HAP-1 (cell line): ENCODE measurements at regions not wholly inside any gene's neighbourhood (a gene's known extent, or its start where the extent isn't known, plus 50 kb on each side); places are given as distances from the start of the nearest gene placed in this dataset.

ENCODE experiments used
- DNase-seq, 2 experiments: peaks; one replicate each; pipeline ENCODE4 v3.0.0-alpha.2; 2016 to 2020; ENCODE audit warnings: low spot score in 2 of 2
- H3K27me3 ChIP-seq: fragments of 250-450 bp; sonication (Bioruptor Pico); 2 replicates; pipeline ENCODE4 v1.5.1; 2020; ENCODE audit warnings: low read depth, mild to moderate bottlenecking, moderate library complexity
- H3K36me3 ChIP-seq: fragments of 250-450 bp; sonication (Bioruptor Pico); replicated peaks from 2 replicates; pipeline ENCODE4 v1.5.1; 2020; ENCODE audit warnings: mild to moderate bottlenecking
- H3K4me1 ChIP-seq: fragments of 250-450 bp; sonication (Bioruptor Pico); 2 replicates; pipeline ENCODE4 v1.5.1; 2020; ENCODE audit warnings: mild to moderate bottlenecking
- H3K4me3 ChIP-seq: fragments of 250-450 bp; sonication (Bioruptor Pico); 2 replicates; pipeline ENCODE4 v1.5.1; 2020; ENCODE audit warnings: mild to moderate bottlenecking, moderate library complexity
- H3K9me3 ChIP-seq: fragments of 250-450 bp; sonication (Bioruptor Pico); 2 replicates; pipeline ENCODE4 v1.5.1; 2020; ENCODE audit warnings: mild to moderate bottlenecking, moderate library complexity
- in situ Hi-C: fragments of 300-500 bp; cut with MboI; formaldehyde crosslinking; loops from 3 replicates; pipeline ENCODE4 v1.14.3; 2020; ENCODE audit warnings: low sequenced_read_pairs, inconsistent platforms, mixed read lengths

DNA sequence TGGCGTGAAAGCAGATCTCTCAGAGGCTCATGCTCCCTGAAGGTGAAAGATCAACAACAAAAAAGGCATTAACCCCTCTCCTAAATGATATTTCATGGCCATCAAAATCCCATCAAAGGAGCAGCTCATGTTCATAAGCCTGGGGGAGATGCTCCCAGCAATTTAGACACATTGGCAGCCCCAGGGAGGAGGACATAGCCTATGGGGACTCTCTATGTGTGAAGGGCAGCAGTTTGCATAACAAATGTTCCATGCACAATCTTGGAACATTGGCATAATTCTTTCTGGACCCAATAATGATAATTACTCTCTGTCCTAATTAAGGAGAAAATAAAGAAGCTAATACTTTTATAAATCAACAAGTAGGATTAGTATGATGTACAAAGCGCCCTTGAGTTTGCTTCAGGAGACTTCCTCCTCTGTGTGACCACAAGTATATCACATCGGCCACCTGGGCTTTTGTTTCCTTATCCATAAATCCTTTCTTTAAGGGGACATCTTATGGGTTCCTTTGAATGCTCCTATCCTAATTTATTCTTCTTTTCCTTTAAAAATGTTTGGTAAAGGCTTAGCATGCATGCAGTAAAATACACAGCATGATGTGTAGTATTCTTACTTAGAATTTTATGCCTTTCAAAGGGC lies 161.9 kb upstream of the PLEKHG7 start:
- Histone ChIP-seq H3K27me3 (no peaks in the 10 kb centered on the region), H3K4me1 (no peaks in the 10 kb centered on the region)
- in situ Hi-C loops, result no loop called here

DNA sequence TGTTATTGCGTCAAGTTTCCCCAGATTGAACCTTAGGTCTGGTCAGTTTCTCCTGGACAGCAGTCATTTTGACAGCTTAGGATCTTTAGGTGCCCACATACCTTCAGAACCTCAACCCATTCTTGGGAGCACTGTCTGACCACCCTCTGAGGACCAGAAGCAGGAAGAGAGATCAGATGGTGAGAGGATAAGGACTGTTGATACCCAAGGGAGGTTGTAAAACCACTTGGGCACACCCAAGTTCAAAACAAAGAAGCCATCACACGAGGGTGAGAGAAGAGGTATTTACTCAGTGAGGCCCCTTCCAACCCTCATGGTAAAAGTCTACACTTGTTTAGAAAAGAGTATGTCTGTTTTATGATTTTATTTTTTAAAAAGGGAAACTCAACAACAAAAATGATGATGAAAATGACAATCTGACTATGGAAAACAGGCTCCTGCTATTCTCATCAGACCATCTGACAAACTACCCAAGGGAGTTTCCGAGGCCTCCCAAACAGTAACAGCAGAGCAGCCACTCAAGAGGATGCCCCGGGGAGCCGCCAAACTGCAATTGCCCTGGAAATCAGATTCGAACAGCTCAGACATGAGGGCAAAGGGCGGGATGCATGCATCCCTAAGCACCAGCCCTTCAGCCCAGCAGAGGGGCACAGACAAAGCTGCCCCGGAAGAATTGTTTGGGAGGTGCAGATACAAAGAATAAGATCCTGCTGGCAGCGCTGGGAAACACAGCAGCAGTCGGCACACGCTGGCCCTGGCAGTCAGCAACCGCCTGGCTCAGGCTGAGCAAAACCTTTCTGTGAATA lies 162.6 kb upstream of the PLEKHG7 start:
- in situ Hi-C loops, result no loop called here
- no peaks in the 10 kb centered on the region for H3K27me3 ChIP-seq
- peak in 1 of 2 experiments; percentile 7 for DNase-seq
- H3K9me3 ChIP-seq, result no peaks in the 10 kb centered on the region
- H3K4me3 ChIP-seq, result no peak overlapping the region
- no peaks in the 10 kb centered on the region for H3K36me3 ChIP-seq
- no peaks in the 10 kb centered on the region for H3K4me1 ChIP-seq

More for the DNA sequence above, 161.9 kb upstream of the PLEKHG7 start:
- no peaks in the 10 kb centered on the region for H3K36me3 ChIP-seq
- H3K4me3 ChIP-seq, result no peak overlapping the region
- no peaks in the 10 kb centered on the region for H3K9me3 ChIP-seq
- no peak for DNase-seq

DNA sequence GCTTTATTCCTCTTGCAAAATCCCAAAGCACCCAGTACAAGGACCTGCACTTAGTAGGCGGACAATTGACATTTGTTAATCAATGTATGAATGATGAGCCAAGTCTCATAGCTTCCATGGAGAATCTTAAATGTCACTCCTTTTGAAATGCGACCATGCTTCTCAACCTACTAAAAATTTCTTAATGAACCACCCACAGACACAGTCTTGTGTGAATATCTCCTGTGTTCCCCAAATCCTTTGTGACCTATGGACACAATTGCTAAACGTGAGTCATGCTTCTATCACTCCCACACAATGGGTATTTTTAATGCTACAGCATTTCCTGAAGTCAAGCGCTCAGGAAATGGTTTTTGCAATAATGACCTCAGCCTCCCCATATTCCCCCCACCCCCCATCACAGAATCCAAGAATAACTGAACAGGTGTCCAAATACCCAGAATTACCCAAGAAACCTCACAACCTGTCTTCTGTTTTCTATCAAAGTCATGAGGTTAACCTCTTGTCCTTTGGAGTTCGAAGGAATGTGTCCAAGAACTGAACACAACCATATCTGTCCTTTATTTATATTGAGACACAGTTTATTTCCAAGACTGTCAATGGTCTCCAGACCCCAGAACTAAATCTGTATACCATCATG lies 163.6 kb upstream of the PLEKHG7 start:
- no peak for DNase-seq
- H3K36me3 ChIP-seq, result no peaks in the 10 kb centered on the region
- H3K4me3 ChIP-seq, result no peak overlapping the region
- H3K27me3 ChIP-seq, result no peaks in the 10 kb centered on the region
- in situ Hi-C loops, result no loop called here
- H3K4me1 ChIP-seq, result no peaks in the 10 kb centered on the region
- H3K9me3 ChIP-seq, result no peaks in the 10 kb centered on the region

DNA sequence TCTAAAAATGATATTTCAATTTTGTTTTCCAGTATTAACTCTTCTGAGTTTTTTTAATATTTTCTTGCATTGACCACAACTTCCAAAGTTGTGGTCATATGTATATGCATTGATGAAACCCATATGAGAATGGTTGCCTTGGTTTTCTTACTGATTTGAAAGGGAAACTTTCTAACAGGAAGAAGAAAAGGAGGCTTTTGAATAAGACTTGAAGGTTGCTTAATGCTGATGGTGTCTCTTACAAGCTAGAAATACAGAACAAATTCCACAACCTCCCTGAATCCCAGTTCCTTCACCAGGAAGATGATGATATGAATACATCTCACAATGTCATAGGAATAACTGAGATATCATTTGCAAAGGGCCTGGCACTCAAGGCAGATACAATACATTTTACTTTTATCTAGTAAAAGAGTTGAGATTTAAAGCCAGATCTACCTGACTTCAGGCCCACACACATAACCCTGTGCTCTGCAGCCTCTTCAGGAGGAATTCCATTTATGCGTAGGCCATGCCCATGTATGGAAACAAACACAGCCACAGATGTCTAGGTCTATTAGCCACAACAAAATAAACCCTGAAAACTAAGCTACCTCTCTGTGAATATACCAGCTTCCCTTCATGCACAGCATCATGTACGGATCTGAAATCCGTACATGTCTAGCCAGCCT lies 165.4 kb upstream of the PLEKHG7 start:
- in situ Hi-C loops, result no loop called here

DNA sequence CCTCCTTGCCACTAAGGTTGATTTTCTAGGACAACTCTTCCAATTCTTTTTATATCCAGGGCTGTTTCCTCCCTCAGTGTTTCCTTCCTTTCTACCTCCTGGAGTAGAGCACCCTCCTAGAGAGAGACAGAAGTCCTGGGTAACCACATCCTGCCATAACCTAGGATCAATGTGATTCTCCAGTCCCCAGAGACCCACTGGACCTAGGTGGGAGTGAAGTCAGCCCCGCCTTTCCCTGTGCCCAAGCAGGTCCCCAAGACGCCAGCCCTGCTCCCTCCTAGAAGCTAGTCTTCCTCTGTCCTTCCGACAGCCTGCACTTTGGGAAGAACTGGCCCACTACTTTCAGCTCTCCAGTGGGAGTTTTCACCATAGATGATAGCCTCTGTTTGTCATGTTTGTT lies 166.8 kb upstream of the PLEKHG7 start:
- in situ Hi-C loops, result no loop called here

More for the DNA sequence above, 165.4 kb upstream of the PLEKHG7 start:
- Histone ChIP-seq H3K9me3 (no peaks in the 10 kb centered on the region), H3K4me3 (no peak overlapping the region), H3K4me1 (no peaks in the 10 kb centered on the region), H3K27me3 (no peaks in the 10 kb centered on the region), H3K36me3 (no peaks in the 10 kb centered on the region)
- DNase-seq, result no peak

DNA sequence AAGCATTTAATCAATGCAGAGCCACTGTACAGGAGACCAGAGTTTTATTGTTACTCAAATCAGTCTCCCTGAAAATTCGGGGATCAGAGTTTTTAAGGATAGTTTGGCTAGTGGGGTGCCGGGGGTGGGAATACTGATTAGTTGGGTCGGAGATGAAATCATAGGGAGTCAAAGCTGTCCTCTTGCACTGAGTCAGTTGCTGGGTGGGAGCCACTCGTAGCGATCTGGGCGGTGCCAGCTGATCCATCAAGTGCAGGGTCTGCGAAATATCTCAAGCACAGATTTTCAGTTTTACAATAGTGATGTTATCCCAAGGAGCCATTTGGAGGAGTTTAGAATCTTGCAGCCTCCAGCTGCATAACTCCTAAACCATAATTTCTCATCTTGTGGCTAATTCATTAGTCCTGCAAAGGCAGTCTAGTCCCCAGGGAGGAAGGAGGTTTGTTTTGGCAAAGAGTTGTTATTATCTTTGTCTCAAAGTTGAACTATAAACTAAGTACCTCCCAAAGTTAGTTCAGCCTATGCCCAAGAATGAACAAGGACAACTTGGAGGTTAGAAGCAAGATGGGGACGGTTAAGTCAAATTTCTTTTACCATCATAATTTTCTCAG lies 169.4 kb upstream of the PLEKHG7 start:
- in situ Hi-C loops, result no loop called here

More for the DNA sequence above, 166.8 kb upstream of the PLEKHG7 start:
- Histone ChIP-seq H3K4me1 (no peaks in the 10 kb centered on the region), H3K36me3 (no peaks in the 10 kb centered on the region), H3K4me3 (no peak overlapping the region), H3K27me3 (peaks cover 3% of the 10 kb centered on the region; the same call in 1 of the 2 replicates), H3K9me3 (no peaks in the 10 kb centered on the region)
- DNase-seq, result no peak

DNA sequence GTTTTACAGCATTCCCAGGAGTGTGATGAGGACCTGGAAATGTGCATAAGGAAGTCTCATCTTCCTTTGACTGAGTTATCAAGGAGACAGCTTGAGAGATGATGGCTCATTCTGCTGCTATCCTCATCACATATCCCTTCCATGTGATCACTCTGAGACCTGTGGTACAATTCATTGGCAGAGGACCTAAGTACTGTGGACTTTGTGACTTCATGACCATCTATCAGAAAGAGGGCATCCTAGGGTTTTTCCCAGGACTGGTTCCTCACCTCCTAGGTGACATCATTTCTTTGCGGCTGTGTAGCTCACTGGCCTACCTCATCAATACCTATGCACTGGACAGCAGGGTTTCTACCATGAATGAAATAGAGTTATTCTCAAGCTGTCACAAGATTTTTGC lies 172.1 kb upstream of the PLEKHG7 start:
- Histone ChIP-seq H3K9me3 (no peaks in the 10 kb centered on the region), H3K4me3 (no peak overlapping the region), H3K27me3 (peaks cover 6% of the 10 kb centered on the region; the same call in 1 of the 2 replicates), H3K36me3 (no peaks in the 10 kb centered on the region), H3K4me1 (no peaks in the 10 kb centered on the region)
- no peak for DNase-seq
- in situ Hi-C loops, result no loop called here

More for the DNA sequence above, 169.4 kb upstream of the PLEKHG7 start:
- Histone ChIP-seq H3K27me3 (peaks cover 3% of the 10 kb centered on the region; the same call in 1 of the 2 replicates), H3K4me3 (no peak overlapping the region), H3K9me3 (no peaks in the 10 kb centered on the region), H3K36me3 (no peaks in the 10 kb centered on the region), H3K4me1 (no peaks in the 10 kb centered on the region)
- DNase-seq, result no peak

DNA sequence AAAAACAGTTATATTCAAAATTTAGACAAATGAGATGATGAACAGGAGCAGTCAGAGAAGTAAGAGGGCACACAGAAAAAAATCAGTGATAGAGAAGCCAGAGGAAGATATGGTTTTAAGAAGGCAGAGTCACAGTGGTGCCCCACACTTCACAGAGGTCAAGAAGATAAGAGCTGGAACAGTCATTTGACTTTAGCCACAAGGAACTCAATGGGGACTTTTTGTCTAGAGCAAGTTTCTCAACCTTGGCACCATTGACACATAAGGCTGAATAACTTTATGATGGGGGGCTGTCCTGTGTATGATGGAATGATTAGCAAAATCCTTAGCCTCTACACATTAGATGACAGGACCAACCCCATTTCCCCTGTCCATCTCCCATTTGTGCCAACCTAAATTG lies 172.8 kb upstream of the PLEKHG7 start:
- no peaks in the 10 kb centered on the region for H3K36me3 ChIP-seq
- no peaks in the 10 kb centered on the region for H3K4me1 ChIP-seq
- no peak overlapping the region for H3K4me3 ChIP-seq
- DNase-seq, result no peak
- H3K9me3 ChIP-seq, result no peaks in the 10 kb centered on the region
- H3K27me3 ChIP-seq, result peaks cover 6% of the 10 kb centered on the region; the same call in 1 of the 2 replicates
- in situ Hi-C loops, result no loop called here

DNA sequence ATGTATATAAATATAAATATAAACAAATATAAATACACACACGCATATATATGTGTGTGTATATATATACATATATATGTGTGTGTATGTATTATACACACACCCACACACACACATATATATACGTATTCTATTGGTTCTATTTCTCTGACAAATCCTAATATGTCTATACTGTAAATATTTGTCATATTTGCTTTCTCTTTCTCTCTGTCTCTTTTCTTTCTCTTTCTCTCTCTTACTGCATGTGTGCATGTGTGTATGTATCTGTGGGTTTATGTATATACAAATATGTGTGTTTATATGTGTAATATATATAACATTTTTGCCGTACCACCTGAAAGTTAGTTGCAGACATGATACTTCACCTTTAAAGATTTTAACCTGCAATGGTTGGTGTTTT lies 174.2 kb upstream of the PLEKHG7 start:
- no peak for DNase-seq
- Histone ChIP-seq H3K4me1 (no peaks in the 10 kb centered on the region), H3K4me3 (no peak overlapping the region), H3K36me3 (no peaks in the 10 kb centered on the region), H3K9me3 (no peaks in the 10 kb centered on the region), H3K27me3 (peaks cover 6% of the 10 kb centered on the region; the same call in 1 of the 2 replicates)
- in situ Hi-C loops, result no loop called here

DNA sequence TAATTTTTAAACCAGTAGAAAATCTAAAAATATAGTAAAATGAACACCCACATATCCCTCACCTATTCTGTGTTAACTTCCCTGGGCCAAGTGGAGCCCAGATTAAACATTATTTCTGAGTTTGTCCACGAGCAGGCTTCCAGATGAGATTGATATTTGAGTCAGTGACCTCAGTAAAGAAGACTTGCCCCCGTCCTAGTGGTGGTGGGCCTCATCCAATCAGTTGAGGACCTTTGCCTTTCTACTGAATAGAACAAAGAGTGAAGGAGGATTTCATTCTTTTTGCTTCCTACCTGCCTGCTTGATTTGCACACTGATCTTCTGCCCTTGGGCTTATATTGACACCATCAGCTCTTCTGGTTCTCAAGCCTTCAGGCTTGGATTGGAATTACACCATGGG lies 174.7 kb upstream of the PLEKHG7 start:
- DNase-seq, result no peak
- H3K9me3 ChIP-seq, result no peaks in the 10 kb centered on the region
- H3K27me3 ChIP-seq, result peaks cover 6% of the 10 kb centered on the region; the same call in 1 of the 2 replicates
- no peaks in the 10 kb centered on the region for H3K36me3 ChIP-seq
- in situ Hi-C loops, result no loop called here
- no peak overlapping the region for H3K4me3 ChIP-seq
- no peaks in the 10 kb centered on the region for H3K4me1 ChIP-seq

DNA sequence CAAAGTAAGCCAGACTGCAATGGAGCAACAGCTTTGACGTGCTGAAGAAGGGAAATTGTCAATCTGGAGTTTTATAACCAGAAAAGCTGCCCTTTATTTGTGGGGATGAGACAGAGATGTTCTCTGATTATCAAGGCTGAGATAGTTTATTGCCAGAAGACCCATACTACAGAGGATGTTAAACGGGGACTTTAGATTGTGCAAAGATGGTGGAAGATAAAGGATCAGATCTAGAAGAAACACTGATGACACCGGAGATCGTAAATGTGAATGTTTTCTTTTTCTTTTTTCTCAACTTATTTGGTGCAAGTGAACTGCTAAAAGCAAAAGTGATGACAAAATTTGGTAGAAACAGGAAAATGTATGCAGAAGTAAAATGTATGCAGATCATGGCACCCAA lies 178.3 kb upstream of the PLEKHG7 start:
- H3K27me3 ChIP-seq, result 0 out of 2 replicates have a peak, but pooled peaks cover 3% of the 10 kb centered on the region
- in situ Hi-C loops, result no loop called here
- no peaks in the 10 kb centered on the region for H3K9me3 ChIP-seq
- H3K4me3 ChIP-seq, result no peak overlapping the region
- no peaks in the 10 kb centered on the region for H3K36me3 ChIP-seq
- no peak for DNase-seq
- no peaks in the 10 kb centered on the region for H3K4me1 ChIP-seq

DNA sequence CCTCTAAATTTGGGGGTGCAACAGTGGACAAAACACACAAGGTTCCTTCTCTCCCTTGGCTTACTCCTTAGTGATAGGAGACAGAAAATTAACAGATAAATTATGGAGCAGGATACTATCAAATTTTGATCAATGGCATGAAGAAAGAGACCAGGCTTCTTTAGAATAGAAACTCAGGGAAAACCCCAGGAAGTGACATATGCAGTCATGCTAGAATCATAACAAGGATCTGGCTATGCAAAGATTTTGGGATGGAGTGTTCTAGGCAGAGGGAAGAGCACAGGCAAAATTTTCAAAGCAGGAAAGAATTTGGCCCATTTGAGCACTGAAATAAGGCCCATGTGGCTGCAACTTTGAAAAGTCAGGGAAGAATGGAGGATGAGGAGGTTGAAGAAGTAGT lies 182.3 kb upstream of the PLEKHG7 start:
- in situ Hi-C loops, result no loop called here
- no peaks in the 10 kb centered on the region for H3K4me1 ChIP-seq
- H3K27me3 ChIP-seq, result no peaks in the 10 kb centered on the region
- no peaks in the 10 kb centered on the region for H3K9me3 ChIP-seq
- no peak for DNase-seq
- no peak overlapping the region for H3K4me3 ChIP-seq
- no peaks in the 10 kb centered on the region for H3K36me3 ChIP-seq

DNA sequence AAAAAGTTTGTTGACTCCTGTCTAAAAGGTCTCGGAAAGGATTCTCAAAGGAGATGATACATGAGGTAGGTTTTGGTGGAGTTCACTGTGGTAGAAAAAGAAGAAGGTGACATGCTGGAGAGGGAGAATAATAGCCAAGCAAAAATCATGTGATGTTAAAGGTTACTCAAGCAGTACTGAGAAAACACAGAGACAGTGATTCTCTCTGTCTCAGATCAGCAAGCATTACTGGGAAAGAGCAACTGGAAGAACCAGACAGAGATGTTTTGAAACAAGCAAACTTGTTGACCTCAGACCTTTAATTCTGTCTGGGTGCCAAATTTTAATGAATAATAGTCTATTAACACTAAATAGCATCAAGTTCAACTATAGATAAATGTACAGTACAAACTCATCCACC lies 183.5 kb upstream of the PLEKHG7 start:
- no peaks in the 10 kb centered on the region for H3K36me3 ChIP-seq
- no peaks in the 10 kb centered on the region for H3K4me1 ChIP-seq
- H3K9me3 ChIP-seq, result no peaks in the 10 kb centered on the region
- DNase-seq, result no peak
- no peaks in the 10 kb centered on the region for H3K27me3 ChIP-seq
- in situ Hi-C loops, result no loop called here
- H3K4me3 ChIP-seq, result no peak overlapping the region
